ENCODE measurements at regions not wholly inside any gene's neighbourhood (a gene's known extent, or its start where the extent isn't known, plus 50 kb on each side); places are given as distances from the start of the nearest gene placed in this dataset.

DNA sequence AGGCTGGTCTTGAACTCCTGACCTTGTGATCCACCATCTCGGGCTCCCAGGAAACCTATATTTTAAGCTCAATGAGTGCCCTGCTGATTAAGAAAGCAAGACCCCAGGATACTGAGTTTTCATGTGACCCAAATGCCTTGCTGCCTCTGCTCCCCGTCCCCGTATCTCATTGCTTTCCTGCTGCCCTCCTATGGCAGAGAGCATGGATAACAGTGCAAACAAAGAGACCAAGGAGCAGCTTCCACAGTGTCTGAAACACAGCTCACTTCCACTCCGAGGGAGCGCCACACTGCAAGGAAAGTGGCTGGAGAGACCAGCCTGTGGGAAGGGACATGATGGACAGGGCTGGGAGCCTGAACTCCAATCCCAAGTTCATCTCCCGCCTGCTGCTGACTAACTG, 246.8 kb downstream of the TMEM182 start:
- H4K20me1 ChIP-seq (ENCODE audit: control insufficient read depth, insufficient read depth, low read depth, low read length), result no peaks in the 10 kb centered on the region
- H3K9me2 ChIP-seq (replicated peaks; ENCODE audit: control insufficient read depth, low read length), result no peaks in the 10 kb centered on the region
- H3K4me2 ChIP-seq (ENCODE audit: low read length), result no peak overlapping the region
- no peaks in the 10 kb centered on the region for H3K36me3 ChIP-seq (ENCODE audit: control insufficient read depth, low read length)
- TF ChIP-seq CTCF (IDR thresholded peaks at IDR 0.05; ENCODE audit: low read depth, low read length, poor library complexity, severe bottlenecking) (no peak), EZH2phosphoT487 (IDR thresholded peaks at IDR 0.05; ENCODE audit: borderline replicate concordance, low read length) (no peak)
- no peaks in the 10 kb centered on the region for H3K4me1 ChIP-seq (ENCODE audit: control insufficient read depth, low read length)
- H3K27ac ChIP-seq (ENCODE audit: low read depth, low read length), result no peak overlapping the region
- H3K9me3 ChIP-seq (ENCODE audit: control insufficient read depth, insufficient read depth, low read length), result no peaks in the 10 kb centered on the region
- no peak overlapping the region for H3K4me3 ChIP-seq (ENCODE audit: low read length)
- H3K79me2 ChIP-seq (ENCODE audit: control insufficient read depth, low read length), result no peaks in the 10 kb centered on the region
- no peaks in the 10 kb centered on the region for H3K27me3 ChIP-seq (ENCODE audit: control insufficient read depth, low read length)
- no peaks in the 10 kb centered on the region for H3F3A ChIP-seq (ENCODE audit: control insufficient read depth, insufficient read depth)

- Histone ChIP-seq H3F3A (ENCODE audit: control insufficient read depth, insufficient read depth) (no peaks in the 10 kb centered on the region), H3K27me3 (ENCODE audit: control insufficient read depth, low read length) (no peaks in the 10 kb centered on the region), H3K27ac (ENCODE audit: low read depth, low read length) (no peak overlapping the region), H3K9me3 (ENCODE audit: control insufficient read depth, insufficient read depth, low read length) (no peaks in the 10 kb centered on the region), H3K9me2 (replicated peaks; ENCODE audit: control insufficient read depth, low read length) (no peaks in the 10 kb centered on the region), H3K79me2 (ENCODE audit: control insufficient read depth, low read length) (no peaks in the 10 kb centered on the region), H4K20me1 (ENCODE audit: control insufficient read depth, insufficient read depth, low read depth, low read length) (no peaks in the 10 kb centered on the region), H3K36me3 (ENCODE audit: control insufficient read depth, low read length) (no peaks in the 10 kb centered on the region), H3K4me3 (ENCODE audit: low read length) (no peak overlapping the region), H3K4me2 (ENCODE audit: low read length) (no peak overlapping the region), H3K4me1 (ENCODE audit: control insufficient read depth, low read length) (no peaks in the 10 kb centered on the region)
- TF ChIP-seq EZH2phosphoT487 (IDR thresholded peaks at IDR 0.05; ENCODE audit: borderline replicate concordance, low read length) (no peak), CTCF (IDR thresholded peaks at IDR 0.05; ENCODE audit: low read depth, low read length, poor library complexity, severe bottlenecking) (no peak)
Observed at GRCh38 chr2:103009871-103010270, 248.0 kb downstream of the TMEM182 start.

GRCh38 chr2:103010306-103010705, 248.5 kb downstream of the TMEM182 start:
- H3K4me3 ChIP-seq (ENCODE audit: low read length), result no peak overlapping the region
- H3K4me2 ChIP-seq (ENCODE audit: low read length), result no peak overlapping the region
- no peaks in the 10 kb centered on the region for H3K79me2 ChIP-seq (ENCODE audit: control insufficient read depth, low read length)
- H4K20me1 ChIP-seq (ENCODE audit: control insufficient read depth, insufficient read depth, low read depth, low read length), result no peaks in the 10 kb centered on the region
- H3K9me3 ChIP-seq (ENCODE audit: control insufficient read depth, insufficient read depth, low read length), result no peaks in the 10 kb centered on the region
- TF ChIP-seq EZH2phosphoT487 (IDR thresholded peaks at IDR 0.05; ENCODE audit: borderline replicate concordance, low read length) (no peak), CTCF (IDR thresholded peaks at IDR 0.05; ENCODE audit: low read depth, low read length, poor library complexity, severe bottlenecking) (no peak)
- H3K36me3 ChIP-seq (ENCODE audit: control insufficient read depth, low read length), result no peaks in the 10 kb centered on the region
- no peaks in the 10 kb centered on the region for H3F3A ChIP-seq (ENCODE audit: control insufficient read depth, insufficient read depth)
- no peaks in the 10 kb centered on the region; the same call in 1 of the 2 replicates for H3K27me3 ChIP-seq (ENCODE audit: control insufficient read depth, low read length)
- H3K4me1 ChIP-seq (ENCODE audit: control insufficient read depth, low read length), result no peaks in the 10 kb centered on the region
- H3K27ac ChIP-seq (ENCODE audit: low read depth, low read length), result no peak overlapping the region
- H3K9me2 ChIP-seq (replicated peaks; ENCODE audit: control insufficient read depth, low read length), result no peaks in the 10 kb centered on the region

GRCh38 chr2:103010751-103011150, 248.9 kb downstream of the TMEM182 start:
- H3K27me3 ChIP-seq (ENCODE audit: control insufficient read depth, low read length), result no peaks in the 10 kb centered on the region; the same call in 1 of the 2 replicates
- H3F3A ChIP-seq (ENCODE audit: control insufficient read depth, insufficient read depth), result no peaks in the 10 kb centered on the region
- H3K79me2 ChIP-seq (ENCODE audit: control insufficient read depth, low read length), result no peaks in the 10 kb centered on the region
- no peaks in the 10 kb centered on the region for H3K4me1 ChIP-seq (ENCODE audit: control insufficient read depth, low read length)
- H3K9me2 ChIP-seq (replicated peaks; ENCODE audit: control insufficient read depth, low read length), result no peaks in the 10 kb centered on the region
- no peak for TF ChIP-seq CTCF (IDR thresholded peaks at IDR 0.05; ENCODE audit: low read depth, low read length, poor library complexity, severe bottlenecking)
- TF ChIP-seq EZH2phosphoT487 (IDR thresholded peaks at IDR 0.05; ENCODE audit: borderline replicate concordance, low read length), result no peak
- no peak overlapping the region for H3K4me3 ChIP-seq (ENCODE audit: low read length)
- H3K36me3 ChIP-seq (ENCODE audit: control insufficient read depth, low read length), result no peaks in the 10 kb centered on the region
- H3K27ac ChIP-seq (ENCODE audit: low read depth, low read length), result no peak overlapping the region
- no peaks in the 10 kb centered on the region for H3K9me3 ChIP-seq (ENCODE audit: control insufficient read depth, insufficient read depth, low read length)
- no peaks in the 10 kb centered on the region for H4K20me1 ChIP-seq (ENCODE audit: control insufficient read depth, insufficient read depth, low read depth, low read length)
- H3K4me2 ChIP-seq (ENCODE audit: low read length), result no peak overlapping the region

Data from DOHH2 (cell line).